HCT116 (cell line): ENCODE measurements at regions not wholly inside any gene's neighbourhood (a gene's known extent, or its start where the extent isn't known, plus 50 kb on each side); places are given as distances from the start of the nearest gene placed in this dataset.

Experiments used
- ATAC-seq: fragments of 200-7000 bp; cut with Tn5 transposase; 2 replicates; pipeline ENCODE4 v1.9.1; 2020; ENCODE audit warnings: mild to moderate bottlenecking, moderate library complexity
- BruUV-seq: library from RNA; stranded (reverse); fragments of 400-500 nt; replicated peaks from 2 replicates; lab custom pipeline; 2021; lab: Mats Ljungman, UMichigan
- CTCF ChIA-PET: fragments of 300-600 bp; sonication (Branson Sonifier 250); formaldehyde crosslinking; loops from one replicate; lab custom pipeline; 2021; ENCODE audit warnings: antibody characterized with exemption; lab: Charles Lee
- POLR2A ChIA-PET: fragments of 300-600, 350-600 bp; sonication (Branson Sonifier 250); formaldehyde crosslinking; loops from one replicate; lab custom pipeline; 2021; ENCODE audit warnings: antibody characterized with exemption; lab: Charles Lee
- RAD21 ChIA-PET, 2 experiments: fragments of 300-600 bp; sonication (Branson Sonifier 250); formaldehyde crosslinking; loops; one replicate each; lab custom pipeline; 2023; ENCODE audit warnings: low total read pairs in 2 of 2; ENCODE audit not compliant: uncharacterized antibody in 2 of 2, unreplicated experiment in 2 of 2, low non-redundant PET in 1 of 2; lab: Charles Lee
- DNase-seq: peaks from one replicate; pipeline ENCODE4 v3.0.0-alpha.2; 2010; ENCODE audit warnings: low read depth, low spot score
- H2AFZ ChIP-seq: fragments of 200-600 bp; shearing (Covaris generic), sonication (generic); 2 replicates; pipeline ENCODE4 v1.6.1; 2017; ENCODE audit warnings: low read depth, mixed run types, mixed read lengths, antibody characterized with exemption, low read length; ENCODE audit not compliant: poor library complexity, severe bottlenecking
- H3K27ac ChIP-seq: 2 replicates; pipeline ENCODE4 v1.5.1; 2012; ENCODE audit warnings: low read depth, low read length
- H3K27me3 ChIP-seq: fragments of 200-600 bp; sonication (generic); 2 replicates; pipeline ENCODE4 v1.6.1; 2016; ENCODE audit warnings: mixed run types, low read length, mixed read lengths; ENCODE audit not compliant: insufficient read depth
- H3K36me3 ChIP-seq, 2 experiments: fragments of 200-500 bp in 1 of 2; fragments of 200-600 bp in 1 of 2; sonication (Bioruptor generic) in 1 of 2; sonication (generic) in 1 of 2; 2 replicates each; pipeline versions ENCODE4 v1.5.1 to v1.6.1; 2014 to 2016; ENCODE audit warnings: low read length in 2 of 2, inconsistent platforms in 1 of 2, mixed read lengths in 1 of 2, mixed run types in 1 of 2; ENCODE audit not compliant: insufficient read depth in 2 of 2, control insufficient read depth in 1 of 2
- H3K4me1 ChIP-seq, 2 experiments: fragments of 200-600 bp in 1 of 2; sonication (generic) in 1 of 2; 2 replicates each; pipeline versions ENCODE4 v1.5.1 to v1.6.1; 2012 to 2017; ENCODE audit warnings: low read length in 2 of 2, inconsistent platforms in 1 of 2, mild to moderate bottlenecking in 1 of 2, mixed read lengths in 1 of 2, mixed run types in 1 of 2, moderate library complexity in 1 of 2; ENCODE audit not compliant: insufficient read depth in 2 of 2, control insufficient read depth in 1 of 2
- H3K4me2 ChIP-seq: fragments of 200-600 bp; sonication (generic); 2 replicates; pipeline ENCODE4 v1.6.1; 2017; ENCODE audit warnings: mixed run types, low read length, mixed read lengths
- H3K4me3 ChIP-seq, 2 experiments: fragments of 200-600 bp in 1 of 2; sonication (generic) in 1 of 2; replicated peaks in 1 of 2; 2 replicates each; pipeline ENCODE4 v1.5.1; 2011 to 2016; ENCODE audit warnings: low read length in 2 of 2, control low read depth in 1 of 2, low read depth in 1 of 2, mild to moderate bottlenecking in 1 of 2, mixed read lengths in 1 of 2, mixed run types in 1 of 2
- H3K79me2 ChIP-seq: fragments of 200-600 bp; sonication (generic); 2 replicates; pipeline ENCODE4 v1.6.1; 2017; ENCODE audit warnings: mild to moderate bottlenecking, mixed run types, low read length, moderate library complexity, mixed read lengths; ENCODE audit not compliant: insufficient read depth
- H3K9ac ChIP-seq: fragments of 200-600 bp; sonication (generic); 2 replicates; pipeline ENCODE4 v1.6.1; 2016; ENCODE audit warnings: low read length, mixed read lengths
- H3K9me2 ChIP-seq: fragments of 200-600 bp; sonication (generic), shearing (Covaris generic); 2 replicates; pipeline ENCODE4 v1.6.1; 2017; ENCODE audit warnings: mixed run types, mild to moderate bottlenecking, moderate library complexity; ENCODE audit not compliant: insufficient read depth
- H3K9me3 ChIP-seq, 2 experiments: fragments of 200-500 bp in 1 of 2; fragments of 200-600 bp in 1 of 2; sonication (Bioruptor generic) in 1 of 2; sonication (generic) in 1 of 2; 2 replicates each; pipeline ENCODE4 v1.6.1; 2014 to 2017; ENCODE audit warnings: low read length in 2 of 2, mixed read lengths in 2 of 2, inconsistent platforms in 1 of 2, low read depth in 1 of 2, mild to moderate bottlenecking in 1 of 2, mixed run types in 1 of 2, moderate library complexity in 1 of 2; ENCODE audit not compliant: control insufficient read depth in 1 of 2, insufficient read depth in 1 of 2
- H4K20me1 ChIP-seq: fragments of 200-600 bp; sonication (generic), shearing (Covaris generic); 2 replicates; pipeline ENCODE4 v1.6.1; 2017; ENCODE audit warnings: mixed run types, mild to moderate bottlenecking, moderate library complexity; ENCODE audit not compliant: insufficient read depth
- CEBPB ChIP-seq: IDR thresholded peaks from 2 replicates; pipeline ENCODE4 v1.6.1; 2012; ENCODE audit warnings: low read depth
- EGR1 ChIP-seq: IDR thresholded peaks from 2 replicates; pipeline ENCODE4 v1.6.1; 2012; ENCODE audit warnings: low read depth
- EZH2 ChIP-seq: fragments of 200-600 bp; sonication (generic); IDR thresholded peaks from 2 replicates; pipeline ENCODE4 v1.6.1; 2017; ENCODE audit warnings: antibody characterized with exemption, mixed run types
- EZH2phosphoT487 ChIP-seq: fragments of 200-600 bp; IDR thresholded peaks from 2 replicates; pipeline ENCODE4 v1.6.1; 2018; ENCODE audit warnings: antibody characterized with exemption, borderline replicate concordance
- JUND ChIP-seq: IDR thresholded peaks from 2 replicates; pipeline ENCODE4 v1.6.1; 2012
- RAD21 ChIP-seq: IDR thresholded peaks from 2 replicates; pipeline ENCODE4 v1.6.1; 2012; ENCODE audit warnings: low read depth, mild to moderate bottlenecking
- TCF7L2 ChIP-seq: IDR thresholded peaks from 2 replicates; pipeline ENCODE4 v1.7.0; 2011; ENCODE audit warnings: borderline replicate concordance, inconsistent platforms; ENCODE audit not compliant: insufficient read depth, insufficient read length; ENCODE audit errors: extremely low read depth
- ZNF274 ChIP-seq: fragments of 200-500 bp; sonication (Bioruptor generic); IDR thresholded peaks from 2 replicates; pipeline ENCODE4 v1.6.1; 2014; ENCODE audit warnings: mild to moderate bottlenecking, low read depth, low read length, inconsistent platforms
- intact Hi-C: fragments of 100-400 bp; cut with micrococcal nuclease; formaldehyde crosslinking; loops from 2 replicates; pipeline ENCODE4 v1.10.0; 2022
- TF ChIP-seq, protein P1 (sequence below): IDR thresholded peaks from 2 replicates; pipeline ENCODE4 v1.6.1; 2012
- TF ChIP-seq, protein P2 (sequence below): IDR thresholded peaks from 2 replicates; pipeline ENCODE4 v1.6.1; 2011; ENCODE audit warnings: mild to moderate bottlenecking, low read length, moderate library complexity; ENCODE audit not compliant: insufficient replicate concordance; ENCODE audit errors: extremely low read depth
- TF ChIP-seq, protein P3 (sequence below): IDR thresholded peaks from 2 replicates; pipeline ENCODE4 v1.6.1; 2012
- TF ChIP-seq, protein P4 (sequence below), 3 experiments: fragments of 200-600 bp in 1 of 3; sonication (generic) in 1 of 3; IDR thresholded peaks in 2 of 3; conservative IDR thresholded peaks in 1 of 3; 2 replicates each; pipeline ENCODE4 v1.5.1; 2012 to 2017; ENCODE audit warnings: low read depth in 2 of 3, low read length in 2 of 3, antibody characterized with exemption in 1 of 3, borderline replicate concordance in 1 of 3, control low read depth in 1 of 3, mild to moderate bottlenecking in 1 of 3, mixed read lengths in 1 of 3, mixed run types in 1 of 3, moderate library complexity in 1 of 3; ENCODE audit not compliant: insufficient read depth in 1 of 3

DNA sequence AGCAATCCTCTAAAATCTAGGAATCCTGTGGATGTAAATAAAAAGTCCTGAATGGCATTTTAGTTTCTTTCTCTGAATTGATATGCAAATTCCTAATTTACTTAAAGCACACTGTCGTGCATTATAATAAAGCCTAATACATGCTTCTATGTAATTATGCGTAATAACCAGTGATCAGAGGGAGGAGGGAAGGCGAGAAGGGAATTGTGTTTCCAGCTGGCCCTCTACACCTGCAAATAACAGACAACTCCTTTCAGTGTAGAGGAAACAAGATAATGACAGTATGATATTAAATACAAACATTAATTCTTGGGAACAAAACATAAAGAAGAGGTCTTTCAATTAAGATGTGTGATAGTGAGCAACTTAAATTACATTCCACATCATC is 419.6 kb upstream of the LCORL start:
- POLR2A ChIA-PET = no interaction called here
- Histone ChIP-seq H3K9me3 (0 out of 4 replicates have a peak, but pooled peaks cover 0 to 3% of the 10 kb centered on the region in 2 experiments), H3K9ac (no peak overlapping the region), H3K27me3 (no peaks in the 10 kb centered on the region), H3K27ac (no peak overlapping the region), H3K79me2 (no peaks in the 10 kb centered on the region), H2AFZ (no peak overlapping the region), H4K20me1 (no peaks in the 10 kb centered on the region), H3K4me2 (no peak overlapping the region), H3K4me3 (no peak overlapping the region), H3K9me2 (no peaks in the 10 kb centered on the region), H3K36me3 (no peaks in the 10 kb centered on the region), H3K4me1 (no peaks in the 10 kb centered on the region)
- BruUV-seq = no TSS peak
- CTCF ChIA-PET = no interaction called here
- no peak for ATAC-seq
- RAD21 ChIA-PET = no interaction called here
- no peak for DNase-seq
- intact Hi-C loops = no loop called here
- TF ChIP-seq, protein P1, sequence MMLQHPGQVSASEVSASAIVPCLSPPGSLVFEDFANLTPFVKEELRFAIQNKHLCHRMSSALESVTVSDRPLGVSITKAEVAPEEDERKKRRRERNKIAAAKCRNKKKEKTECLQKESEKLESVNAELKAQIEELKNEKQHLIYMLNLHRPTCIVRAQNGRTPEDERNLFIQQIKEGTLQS = no peak
- TF ChIP-seq ZNF274 (no peak), CEBPB (no peak), EGR1 (no peak), TCF7L2 (no peak), RAD21 (no peak), EZH2 (no peak), EZH2phosphoT487 (no peak), JUND (no peak)
- TF ChIP-seq, protein P2, sequence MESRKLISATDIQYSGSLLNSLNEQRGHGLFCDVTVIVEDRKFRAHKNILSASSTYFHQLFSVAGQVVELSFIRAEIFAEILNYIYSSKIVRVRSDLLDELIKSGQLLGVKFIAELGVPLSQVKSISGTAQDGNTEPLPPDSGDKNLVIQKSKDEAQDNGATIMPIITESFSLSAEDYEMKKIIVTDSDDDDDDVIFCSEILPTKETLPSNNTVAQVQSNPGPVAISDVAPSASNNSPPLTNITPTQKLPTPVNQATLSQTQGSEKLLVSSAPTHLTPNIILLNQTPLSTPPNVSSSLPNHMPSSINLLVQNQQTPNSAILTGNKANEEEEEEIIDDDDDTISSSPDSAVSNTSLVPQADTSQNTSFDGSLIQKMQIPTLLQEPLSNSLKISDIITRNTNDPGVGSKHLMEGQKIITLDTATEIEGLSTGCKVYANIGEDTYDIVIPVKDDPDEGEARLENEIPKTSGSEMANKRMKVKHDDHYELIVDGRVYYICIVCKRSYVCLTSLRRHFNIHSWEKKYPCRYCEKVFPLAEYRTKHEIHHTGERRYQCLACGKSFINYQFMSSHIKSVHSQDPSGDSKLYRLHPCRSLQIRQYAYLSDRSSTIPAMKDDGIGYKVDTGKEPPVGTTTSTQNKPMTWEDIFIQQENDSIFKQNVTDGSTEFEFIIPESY = no peak
- TF ChIP-seq, protein P3, sequence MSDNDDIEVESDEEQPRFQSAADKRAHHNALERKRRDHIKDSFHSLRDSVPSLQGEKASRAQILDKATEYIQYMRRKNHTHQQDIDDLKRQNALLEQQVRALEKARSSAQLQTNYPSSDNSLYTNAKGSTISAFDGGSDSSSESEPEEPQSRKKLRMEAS = no peak
- TF ChIP-seq, protein P4, sequence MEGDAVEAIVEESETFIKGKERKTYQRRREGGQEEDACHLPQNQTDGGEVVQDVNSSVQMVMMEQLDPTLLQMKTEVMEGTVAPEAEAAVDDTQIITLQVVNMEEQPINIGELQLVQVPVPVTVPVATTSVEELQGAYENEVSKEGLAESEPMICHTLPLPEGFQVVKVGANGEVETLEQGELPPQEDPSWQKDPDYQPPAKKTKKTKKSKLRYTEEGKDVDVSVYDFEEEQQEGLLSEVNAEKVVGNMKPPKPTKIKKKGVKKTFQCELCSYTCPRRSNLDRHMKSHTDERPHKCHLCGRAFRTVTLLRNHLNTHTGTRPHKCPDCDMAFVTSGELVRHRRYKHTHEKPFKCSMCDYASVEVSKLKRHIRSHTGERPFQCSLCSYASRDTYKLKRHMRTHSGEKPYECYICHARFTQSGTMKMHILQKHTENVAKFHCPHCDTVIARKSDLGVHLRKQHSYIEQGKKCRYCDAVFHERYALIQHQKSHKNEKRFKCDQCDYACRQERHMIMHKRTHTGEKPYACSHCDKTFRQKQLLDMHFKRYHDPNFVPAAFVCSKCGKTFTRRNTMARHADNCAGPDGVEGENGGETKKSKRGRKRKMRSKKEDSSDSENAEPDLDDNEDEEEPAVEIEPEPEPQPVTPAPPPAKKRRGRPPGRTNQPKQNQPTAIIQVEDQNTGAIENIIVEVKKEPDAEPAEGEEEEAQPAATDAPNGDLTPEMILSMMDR (IDR thresholded peaks at IDR 0.05 in 2 of 3, conservative IDR thresholded peaks at IDR 0.05 in 1 of 3; ENCODE audit: borderline replicate concordance in 1 of 3, insufficient read depth in 1 of 3, low read depth in 2 of 3, low read length in 2 of 3) = no peak
